GM23338 (cell line): ENCODE measurements at regions not wholly inside any gene's neighbourhood (a gene's known extent, or its start where the extent isn't known, plus 50 kb on each side); places are given as distances from the start of the nearest gene placed in this dataset.

Experiments used
- ATAC-seq: fragments of 200-7000 bp; cut with Tn5 transposase; 3 replicates; pipeline ENCODE4 v1.9.1; 2020
- DNase-seq: peaks from one replicate; pipeline ENCODE4 v3.0.0-alpha.2; 2015; ENCODE audit warnings: low spot score
- H2AFZ ChIP-seq: fragments of 200-600 bp; sonication (generic); 2 replicates; pipeline ENCODE4 v1.8.0; 2016; ENCODE audit warnings: antibody characterized with exemption, mild to moderate bottlenecking, moderate library complexity
- H3F3A ChIP-seq: fragments of 200-600 bp; sonication (generic); replicated peaks from 2 replicates; pipeline ENCODE4 v1.8.0; 2017; ENCODE audit warnings: antibody characterized with exemption, mixed run types, low read depth
- H3K27ac ChIP-seq: fragments of 200-600 bp; sonication (generic); 2 replicates; pipeline ENCODE4 v1.6.1; 2016; ENCODE audit warnings: low read depth
- H3K27me3 ChIP-seq: fragments of 200-600 bp; sonication (generic); 2 replicates; pipeline ENCODE4 v1.8.0; 2016; ENCODE audit warnings: mild to moderate bottlenecking, mixed run types, moderate library complexity; ENCODE audit not compliant: insufficient read depth
- H3K36me3 ChIP-seq: fragments of 200-600 bp; sonication (generic); 2 replicates; pipeline ENCODE4 v1.8.0; 2016; ENCODE audit warnings: mild to moderate bottlenecking; ENCODE audit not compliant: insufficient read depth
- H3K4me1 ChIP-seq: fragments of 200-600 bp; sonication (generic); 2 replicates; pipeline ENCODE4 v1.8.0; 2016; ENCODE audit warnings: mild to moderate bottlenecking, moderate library complexity; ENCODE audit not compliant: insufficient read depth
- H3K4me2 ChIP-seq: fragments of 200-600 bp; sonication (generic); 2 replicates; pipeline ENCODE4 v1.7.1; 2017; ENCODE audit warnings: mixed run types
- H3K4me3 ChIP-seq: fragments of 200-600 bp; sonication (generic); 2 replicates; pipeline ENCODE4 v1.6.1; 2016; ENCODE audit warnings: mixed run types
- H3K79me2 ChIP-seq: fragments of 200-600 bp; sonication (generic); replicated peaks from 2 replicates; pipeline ENCODE4 v1.8.0; 2017; ENCODE audit warnings: mild to moderate bottlenecking; ENCODE audit not compliant: insufficient read depth
- H3K9me2 ChIP-seq: fragments of 200-600 bp; sonication (generic); 2 replicates; pipeline ENCODE4 v1.8.0; 2017; ENCODE audit not compliant: insufficient read depth
- H4K20me1 ChIP-seq: fragments of 200-600 bp; sonication (generic); replicated peaks from 2 replicates; pipeline ENCODE4 v1.8.0; 2017; ENCODE audit warnings: mild to moderate bottlenecking; ENCODE audit not compliant: insufficient read depth
- H3K27ac Mint-ChIP-seq: 2 replicates; pipeline ENCODE4 v1.8.0; 2020; ENCODE audit warnings: inconsistent platforms, mild to moderate bottlenecking, moderate library complexity, mixed read lengths
- H3K27me3 Mint-ChIP-seq: 3 replicates; pipeline ENCODE4 v1.8.0; 2022; ENCODE audit warnings: low read depth, mild to moderate bottlenecking, moderate library complexity, mixed read lengths, inconsistent platforms; ENCODE audit not compliant: insufficient read depth, poor library complexity
- H3K36me3 Mint-ChIP-seq: 3 replicates; pipeline ENCODE4 v1.8.0; 2021; ENCODE audit warnings: low read depth, mild to moderate bottlenecking, inconsistent platforms, moderate library complexity, mixed read lengths
- H3K4me1 Mint-ChIP-seq: 3 replicates; pipeline ENCODE4 v1.8.0; 2020; ENCODE audit warnings: mild to moderate bottlenecking, inconsistent platforms, mixed read lengths
- H3K4me3 Mint-ChIP-seq: 3 replicates; pipeline ENCODE4 v1.8.0; 2021; ENCODE audit warnings: moderate library complexity, mild to moderate bottlenecking, inconsistent platforms, mixed read lengths
- H3K9me3 Mint-ChIP-seq: 3 replicates; pipeline ENCODE4 v1.8.0; 2020; ENCODE audit warnings: moderate library complexity, mild to moderate bottlenecking, inconsistent platforms, mixed read lengths
- CREB1 ChIP-seq: fragments of 250-450 bp; sonication (Bioruptor Pico); IDR thresholded peaks from 2 replicates; pipeline ENCODE4 v1.5.0; 2020; ENCODE audit warnings: low read depth, mild to moderate bottlenecking, moderate library complexity
- CTCF ChIP-seq, 2 experiments: fragments of 200-600 bp in 1 of 2; sonication (generic) in 1 of 2; conservative IDR thresholded peaks; 2 replicates each; pipeline versions ENCODE4 v1.5.1 to v1.6.1; 2016 to 2017; ENCODE audit warnings: antibody characterized with exemption in 2 of 2, low read depth in 2 of 2, mild to moderate bottlenecking in 2 of 2, moderate library complexity in 1 of 2
- EZH2 ChIP-seq: fragments of 200-600 bp; sonication (generic); IDR thresholded peaks from one replicate; pipeline ENCODE4 v1.8.0; 2017; ENCODE audit warnings: antibody characterized with exemption, mild to moderate bottlenecking, low read depth; ENCODE audit not compliant: unreplicated experiment
- EZH2phosphoT487 ChIP-seq: fragments of 200-600 bp; sonication (generic); IDR thresholded peaks from one replicate; pipeline ENCODE4 v1.8.1; 2018; ENCODE audit warnings: antibody characterized with exemption; ENCODE audit not compliant: unreplicated experiment
- JUNB ChIP-seq: IDR thresholded peaks from one replicate; pipeline ENCODE4 v1.6.1; 2016; ENCODE audit warnings: antibody characterized with exemption; ENCODE audit not compliant: unreplicated experiment
- NANOG ChIP-seq: IDR thresholded peaks from 2 replicates; pipeline ENCODE4 v1.6.1; 2016; ENCODE audit warnings: antibody characterized with exemption, borderline replicate concordance
- POLR2AphosphoS5 ChIP-seq: IDR thresholded peaks from 2 replicates; pipeline ENCODE4 v1.6.1; 2016; ENCODE audit warnings: antibody characterized with exemption, low read depth
- REST ChIP-seq: IDR thresholded peaks from one replicate; pipeline ENCODE4 v1.6.1; 2018; ENCODE audit warnings: antibody characterized with exemption; ENCODE audit not compliant: unreplicated experiment
- STAT1 ChIP-seq: IDR thresholded peaks from one replicate; pipeline ENCODE4 v1.6.1; 2016; ENCODE audit warnings: antibody characterized with exemption; ENCODE audit not compliant: unreplicated experiment
- ZNF114 ChIP-seq: fragments of 250-450 bp; sonication (Bioruptor Pico); IDR thresholded peaks from 2 replicates; pipeline ENCODE4 v1.5.0; 2020; ENCODE audit warnings: mild to moderate bottlenecking, moderate library complexity
- ZNF331 ChIP-seq: fragments of 250-450 bp; sonication (Bioruptor Pico); IDR thresholded peaks from 2 replicates; pipeline ENCODE4 v1.5.0; 2020; ENCODE audit warnings: low read depth, mild to moderate bottlenecking, moderate library complexity
- TF ChIP-seq, protein P1 (sequence below): fragments of 250-450 bp; sonication (Bioruptor Pico); IDR thresholded peaks from 2 replicates; pipeline ENCODE4 v1.5.0; 2020; ENCODE audit warnings: mild to moderate bottlenecking, moderate library complexity
- TF ChIP-seq, protein P2 (sequence below): IDR thresholded peaks from 2 replicates; pipeline ENCODE4 v1.6.1; 2016; ENCODE audit warnings: antibody characterized with exemption

DNA sequence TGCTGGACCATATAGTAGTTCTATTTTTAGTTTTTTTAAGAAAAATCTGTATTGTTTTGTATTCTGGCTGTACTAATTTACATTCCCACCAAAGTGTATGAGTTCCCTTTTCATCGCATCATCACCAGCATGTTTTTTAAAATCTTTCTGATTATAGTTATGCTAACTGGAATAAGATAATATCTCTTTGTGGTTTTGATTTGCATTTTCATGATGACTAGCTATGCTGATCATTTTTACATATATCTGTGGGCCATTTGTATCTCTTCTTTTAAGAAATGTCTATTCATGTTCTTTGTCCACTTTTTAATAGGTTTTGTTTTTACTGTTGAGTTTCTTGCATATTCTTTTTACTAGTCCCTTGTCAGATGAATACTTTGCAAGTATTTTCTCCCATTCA is 238.0 kb downstream of the FBXO4 start:
- DNase-seq (no peak), ATAC-seq (no peak)
- H3K36me3 Mint-ChIP-seq: peaks cover 3% of the 10 kb centered on the region; the same call in 1 of the 3 replicates
- Histone ChIP-seq H3K27ac (no peak overlapping the region), H3F3A (no peaks in the 10 kb centered on the region), H4K20me1 (no peaks in the 10 kb centered on the region), H3K4me3 (no peak overlapping the region), H3K4me2 (no peak overlapping the region), H2AFZ (no peak overlapping the region), H3K9me2 (no peaks in the 10 kb centered on the region), H3K79me2 (no peaks in the 10 kb centered on the region), H3K36me3 (no peaks in the 10 kb centered on the region), H3K27me3 (no peaks in the 10 kb centered on the region), H3K4me1 (no peaks in the 10 kb centered on the region)
- no peaks in the 10 kb centered on the region for H3K27me3 Mint-ChIP-seq
- peaks cover 8% of the 10 kb centered on the region; the same call in 2 of the 3 replicates for H3K9me3 Mint-ChIP-seq
- TF ChIP-seq REST (no peak), EZH2phosphoT487 (no peak), JUNB (no peak), EZH2 (no peak), ZNF331 (CRISPR knock-in tag) (no peak), ZNF114 (CRISPR knock-in tag) (no peak), STAT1 (no peak), CTCF (conservative IDR thresholded peaks at IDR 0.05; ENCODE audit: low read depth in 2 of 2) (no peak), CREB1 (no peak), POLR2AphosphoS5 (no peak), NANOG (no peak)
- TF ChIP-seq, protein P1, sequence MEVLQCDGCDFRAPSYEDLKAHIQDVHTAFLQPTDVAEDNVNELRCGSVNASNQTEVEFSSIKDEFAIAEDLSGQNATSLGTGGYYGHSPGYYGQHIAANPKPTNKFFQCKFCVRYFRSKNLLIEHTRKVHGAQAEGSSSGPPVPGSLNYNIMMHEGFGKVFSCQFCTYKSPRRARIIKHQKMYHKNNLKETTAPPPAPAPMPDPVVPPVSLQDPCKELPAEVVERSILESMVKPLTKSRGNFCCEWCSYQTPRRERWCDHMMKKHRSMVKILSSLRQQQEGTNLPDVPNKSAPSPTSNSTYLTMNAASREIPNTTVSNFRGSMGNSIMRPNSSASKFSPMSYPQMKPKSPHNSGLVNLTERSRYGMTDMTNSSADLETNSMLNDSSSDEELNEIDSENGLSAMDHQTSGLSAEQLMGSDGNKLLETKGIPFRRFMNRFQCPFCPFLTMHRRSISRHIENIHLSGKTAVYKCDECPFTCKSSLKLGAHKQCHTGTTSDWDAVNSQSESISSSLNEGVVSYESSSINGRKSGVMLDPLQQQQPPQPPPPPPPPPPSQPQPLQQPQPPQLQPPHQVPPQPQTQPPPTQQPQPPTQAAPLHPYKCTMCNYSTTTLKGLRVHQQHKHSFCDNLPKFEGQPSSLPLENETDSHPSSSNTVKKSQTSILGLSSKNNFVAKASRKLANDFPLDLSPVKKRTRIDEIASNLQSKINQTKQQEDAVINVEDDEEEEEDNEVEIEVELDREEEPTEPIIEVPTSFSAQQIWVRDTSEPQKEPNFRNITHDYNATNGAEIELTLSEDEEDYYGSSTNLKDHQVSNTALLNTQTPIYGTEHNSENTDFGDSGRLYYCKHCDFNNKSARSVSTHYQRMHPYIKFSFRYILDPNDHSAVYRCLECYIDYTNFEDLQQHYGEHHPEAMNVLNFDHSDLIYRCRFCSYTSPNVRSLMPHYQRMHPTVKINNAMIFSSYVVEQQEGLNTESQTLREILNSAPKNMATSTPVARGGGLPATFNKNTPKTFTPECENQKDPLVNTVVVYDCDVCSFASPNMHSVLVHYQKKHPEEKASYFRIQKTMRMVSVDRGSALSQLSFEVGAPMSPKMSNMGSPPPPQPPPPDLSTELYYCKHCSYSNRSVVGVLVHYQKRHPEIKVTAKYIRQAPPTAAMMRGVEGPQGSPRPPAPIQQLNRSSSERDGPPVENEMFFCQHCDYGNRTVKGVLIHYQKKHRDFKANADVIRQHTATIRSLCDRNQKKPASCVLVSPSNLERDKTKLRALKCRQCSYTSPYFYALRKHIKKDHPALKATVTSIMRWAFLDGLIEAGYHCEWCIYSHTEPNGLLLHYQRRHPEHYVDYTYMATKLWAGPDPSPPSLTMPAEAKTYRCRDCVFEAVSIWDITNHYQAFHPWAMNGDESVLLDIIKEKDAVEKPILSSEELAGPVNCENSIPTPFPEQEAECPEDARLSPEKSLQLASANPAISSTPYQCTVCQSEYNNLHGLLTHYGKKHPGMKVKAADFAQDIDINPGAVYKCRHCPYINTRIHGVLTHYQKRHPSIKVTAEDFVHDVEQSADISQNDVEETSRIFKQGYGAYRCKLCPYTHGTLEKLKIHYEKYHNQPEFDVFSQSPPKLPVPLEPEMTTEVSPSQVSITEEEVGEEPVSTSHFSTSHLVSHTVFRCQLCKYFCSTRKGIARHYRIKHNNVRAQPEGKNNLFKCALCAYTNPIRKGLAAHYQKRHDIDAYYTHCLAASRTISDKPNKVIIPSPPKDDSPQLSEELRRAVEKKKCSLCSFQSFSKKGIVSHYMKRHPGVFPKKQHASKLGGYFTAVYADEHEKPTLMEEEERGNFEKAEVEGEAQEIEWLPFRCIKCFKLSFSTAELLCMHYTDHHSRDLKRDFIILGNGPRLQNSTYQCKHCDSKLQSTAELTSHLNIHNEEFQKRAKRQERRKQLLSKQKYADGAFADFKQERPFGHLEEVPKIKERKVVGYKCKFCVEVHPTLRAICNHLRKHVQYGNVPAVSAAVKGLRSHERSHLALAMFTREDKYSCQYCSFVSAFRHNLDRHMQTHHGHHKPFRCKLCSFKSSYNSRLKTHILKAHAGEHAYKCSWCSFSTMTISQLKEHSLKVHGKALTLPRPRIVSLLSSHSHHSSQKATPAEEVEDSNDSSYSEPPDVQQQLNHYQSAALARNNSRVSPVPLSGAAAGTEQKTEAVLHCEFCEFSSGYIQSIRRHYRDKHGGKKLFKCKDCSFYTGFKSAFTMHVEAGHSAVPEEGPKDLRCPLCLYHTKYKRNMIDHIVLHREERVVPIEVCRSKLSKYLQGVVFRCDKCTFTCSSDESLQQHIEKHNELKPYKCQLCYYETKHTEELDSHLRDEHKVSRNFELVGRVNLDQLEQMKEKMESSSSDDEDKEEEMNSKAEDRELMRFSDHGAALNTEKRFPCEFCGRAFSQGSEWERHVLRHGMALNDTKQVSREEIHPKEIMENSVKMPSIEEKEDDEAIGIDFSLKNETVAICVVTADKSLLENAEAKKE (CRISPR knock-in tag): no peak
- TF ChIP-seq, protein P2, sequence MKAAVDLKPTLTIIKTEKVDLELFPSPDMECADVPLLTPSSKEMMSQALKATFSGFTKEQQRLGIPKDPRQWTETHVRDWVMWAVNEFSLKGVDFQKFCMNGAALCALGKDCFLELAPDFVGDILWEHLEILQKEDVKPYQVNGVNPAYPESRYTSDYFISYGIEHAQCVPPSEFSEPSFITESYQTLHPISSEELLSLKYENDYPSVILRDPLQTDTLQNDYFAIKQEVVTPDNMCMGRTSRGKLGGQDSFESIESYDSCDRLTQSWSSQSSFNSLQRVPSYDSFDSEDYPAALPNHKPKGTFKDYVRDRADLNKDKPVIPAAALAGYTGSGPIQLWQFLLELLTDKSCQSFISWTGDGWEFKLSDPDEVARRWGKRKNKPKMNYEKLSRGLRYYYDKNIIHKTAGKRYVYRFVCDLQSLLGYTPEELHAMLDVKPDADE: no peak
- H3K4me3 Mint-ChIP-seq: no peak overlapping the region
- H3K27ac Mint-ChIP-seq: no peak overlapping the region
- H3K4me1 Mint-ChIP-seq: no peaks in the 10 kb centered on the region
